Anterior cingulate cortex (tissue), 58 donors: ENCODE measurements at regions not wholly inside any gene's neighbourhood (a gene's known extent, or its start where the extent isn't known, plus 50 kb on each side); places are given as distances from the start of the nearest gene placed in this dataset.

Source experiments
- DNase-seq, 58 donors: peaks; one replicate each; lab custom pipeline; 2025; lab: John Stamatoyannopoulos, UW

DNA sequence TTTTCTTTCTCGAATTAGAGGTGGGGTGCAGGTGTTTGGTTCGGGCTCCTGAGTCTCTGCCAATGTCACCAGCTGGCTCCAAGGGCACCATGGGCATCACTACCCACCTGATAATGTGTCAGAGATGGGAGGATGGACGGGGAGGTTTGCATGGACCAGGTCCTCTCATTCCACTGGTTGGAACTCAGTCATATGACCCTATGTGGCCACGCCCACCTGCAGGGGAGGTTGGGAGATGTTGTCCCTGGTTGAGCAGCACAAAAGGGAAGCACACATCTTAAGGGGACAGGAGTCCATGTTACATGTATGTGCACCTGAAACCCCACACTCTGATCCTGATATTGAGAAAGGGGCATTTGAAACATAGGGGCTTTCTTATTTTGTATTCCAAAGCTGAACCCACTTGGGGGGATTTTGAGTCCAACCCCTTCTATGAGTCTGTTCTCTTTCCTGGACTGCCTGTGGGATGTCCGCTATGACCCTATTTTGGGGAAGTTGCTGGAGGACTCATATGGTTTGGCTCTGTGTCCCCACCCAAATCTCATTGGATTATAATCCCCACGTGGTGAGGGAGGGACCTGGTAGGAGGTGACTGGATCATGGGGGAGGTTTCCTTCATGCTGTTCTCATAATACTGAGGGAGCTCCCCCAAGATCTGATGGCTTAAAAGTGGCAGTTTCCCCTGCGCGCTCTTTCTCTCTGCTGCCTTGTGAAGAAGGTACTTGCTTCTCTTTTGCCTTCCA is 66.9 kb upstream of the BAIAP2L1 start:
- DNase-seq = no peak

DNA sequence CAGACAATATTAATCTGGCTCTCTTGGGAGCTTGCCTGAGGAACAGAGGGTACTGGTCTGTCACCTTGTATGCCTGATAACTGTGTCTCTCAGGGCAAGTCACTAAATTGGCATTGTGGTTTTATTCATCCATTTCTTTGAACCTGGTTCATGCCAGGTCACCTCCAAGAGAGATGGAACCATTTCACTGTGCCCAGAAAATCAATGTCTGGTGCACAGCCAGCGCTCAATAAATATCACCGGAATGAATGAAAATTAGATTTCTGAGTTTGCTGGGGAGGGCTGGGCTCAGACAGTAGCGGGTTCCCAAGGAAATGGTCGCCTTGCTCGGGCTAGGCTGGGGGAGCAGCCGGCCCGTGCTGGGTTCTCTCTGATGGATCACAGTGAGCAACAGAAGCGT is 64.1 kb upstream of the BAIAP2L1 start:
- DNase-seq = no peak

DNA sequence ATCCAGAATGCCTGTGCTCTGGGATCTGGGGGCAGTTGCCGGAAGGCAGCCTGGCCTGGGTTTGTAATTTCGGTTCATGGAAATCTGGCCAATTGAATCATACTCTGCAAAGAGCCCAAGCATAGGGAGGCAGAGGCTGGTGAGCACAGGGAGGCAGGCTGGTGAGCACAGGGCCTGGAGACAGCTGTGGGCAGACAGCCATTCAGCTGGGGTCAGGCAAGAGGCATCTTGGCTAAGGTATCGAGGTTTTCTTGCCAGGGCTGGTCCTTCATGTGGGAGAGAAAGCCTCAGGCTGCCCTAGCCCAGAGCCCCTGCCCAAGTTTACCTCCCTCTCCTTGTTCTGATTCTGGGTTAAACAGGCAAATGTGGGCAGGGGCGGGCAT is 63.7 kb upstream of the BAIAP2L1 start:
- DNase-seq = peak in 31 of 58 donors; percentile 2 to 49 (median 10)

DNA sequence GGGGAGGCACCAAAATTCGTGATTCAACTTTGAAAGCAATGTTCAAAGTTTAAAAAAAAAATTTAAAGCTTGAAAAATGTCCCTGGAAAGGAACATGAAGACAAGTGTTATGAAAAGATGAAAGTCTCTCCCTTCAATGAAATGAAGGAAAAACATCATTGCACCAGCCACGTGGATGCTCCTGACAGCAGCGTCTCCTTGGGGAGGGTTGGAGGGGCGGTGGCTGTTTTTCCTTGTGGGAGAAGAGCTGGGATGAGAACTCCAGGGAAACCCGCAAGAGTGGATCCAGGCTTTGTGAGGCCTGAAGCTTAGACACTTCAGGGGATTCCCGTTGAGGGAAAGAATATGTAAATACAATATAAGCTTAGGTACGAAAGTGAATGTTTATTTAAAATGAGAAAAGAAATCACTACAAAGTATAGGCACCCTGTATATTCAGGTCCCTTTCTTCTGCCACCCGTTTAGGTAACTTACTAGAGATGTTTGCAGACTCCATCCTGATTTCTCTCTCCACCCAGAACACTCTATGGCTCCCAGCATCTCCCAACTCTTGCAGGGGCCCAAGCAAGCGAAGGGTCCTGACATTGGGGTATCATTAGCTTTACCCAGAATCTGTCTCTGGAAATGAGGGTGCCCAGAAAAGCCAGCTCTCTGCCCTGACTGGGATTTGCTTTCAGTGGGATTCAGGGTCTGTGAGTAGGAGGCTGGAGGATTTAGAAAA is 63.1 kb upstream of the BAIAP2L1 start:
- DNase-seq = peak in 17 of 58 donors; percentile 1 to 44 (median 15)

DNA sequence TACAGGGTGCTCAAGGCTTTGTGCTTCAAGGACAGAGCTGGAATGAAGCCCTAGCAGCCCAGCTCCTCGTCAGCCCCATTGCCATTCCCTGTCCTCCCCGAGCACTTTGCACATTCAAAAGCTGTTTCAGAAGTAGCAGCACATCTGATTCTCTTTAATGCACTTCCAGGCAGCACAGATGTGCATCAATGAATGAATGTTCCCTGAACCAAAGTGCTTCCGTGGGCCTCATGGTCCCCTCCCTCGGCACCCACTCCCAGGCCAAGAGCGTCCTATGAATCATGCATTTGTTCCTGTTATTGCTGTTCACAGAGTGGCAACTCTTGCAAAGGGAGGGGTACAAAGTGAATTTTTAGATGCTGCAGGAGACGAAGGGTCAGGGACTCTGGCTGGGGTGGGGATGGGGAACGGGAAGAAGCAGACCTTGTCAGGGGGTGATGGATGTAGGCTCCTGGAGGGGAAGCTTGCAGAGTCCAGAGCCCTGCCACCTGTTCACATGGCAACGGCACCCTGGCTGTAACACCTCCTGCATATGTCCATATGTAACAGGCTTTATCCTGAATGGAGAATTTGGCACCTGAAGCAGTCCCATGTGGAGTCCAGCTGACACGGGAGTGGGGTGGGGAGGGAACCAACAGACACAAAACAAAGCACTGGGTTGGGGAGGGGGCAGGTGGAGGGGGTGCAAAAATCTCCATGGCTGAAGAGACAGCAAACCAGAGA is 62.2 kb upstream of the BAIAP2L1 start:
- DNase-seq = peak in 17 of 58 donors; percentile 1 to 28 (median 13)

DNA sequence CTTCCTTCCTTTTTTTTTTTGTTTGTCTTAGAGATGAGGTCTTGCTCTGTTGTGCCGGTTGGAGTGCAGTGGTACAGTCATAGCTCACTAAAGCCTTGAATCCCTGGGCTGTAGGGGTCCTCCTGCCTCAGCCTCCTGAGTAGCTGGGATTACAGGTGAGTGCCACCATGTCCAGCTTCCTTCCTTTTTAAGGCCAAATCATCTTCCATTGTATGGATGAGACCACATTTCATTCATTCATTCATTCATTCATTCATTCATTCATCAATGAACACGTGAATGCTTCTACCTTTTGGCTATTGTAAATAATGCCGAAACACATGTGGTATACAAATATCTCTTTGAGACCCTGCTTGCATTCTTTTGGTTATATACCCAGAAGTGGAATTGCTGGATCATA is 60.0 kb upstream of the BAIAP2L1 start:
- DNase-seq = no peak

DNA sequence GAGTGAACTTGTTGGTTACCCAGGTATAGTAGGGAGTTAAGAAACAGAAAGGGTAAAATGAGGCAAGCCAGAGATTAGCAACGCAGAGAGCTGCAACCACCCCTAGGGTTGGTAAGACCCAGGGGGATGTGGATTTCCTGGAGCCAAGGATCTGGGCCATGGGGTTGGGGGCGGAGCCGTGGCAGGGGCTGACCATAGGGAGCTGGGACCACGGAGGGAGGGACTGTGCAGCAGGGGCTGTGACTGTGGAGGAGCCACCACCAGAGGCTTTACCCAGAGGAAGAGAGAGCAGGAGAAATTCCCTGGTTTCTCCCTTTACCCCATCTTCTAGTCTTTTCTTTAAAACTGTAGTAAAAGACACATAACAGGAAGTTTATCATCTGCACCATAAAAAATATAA is 58.6 kb upstream of the BAIAP2L1 start:
- DNase-seq = no peak

DNA sequence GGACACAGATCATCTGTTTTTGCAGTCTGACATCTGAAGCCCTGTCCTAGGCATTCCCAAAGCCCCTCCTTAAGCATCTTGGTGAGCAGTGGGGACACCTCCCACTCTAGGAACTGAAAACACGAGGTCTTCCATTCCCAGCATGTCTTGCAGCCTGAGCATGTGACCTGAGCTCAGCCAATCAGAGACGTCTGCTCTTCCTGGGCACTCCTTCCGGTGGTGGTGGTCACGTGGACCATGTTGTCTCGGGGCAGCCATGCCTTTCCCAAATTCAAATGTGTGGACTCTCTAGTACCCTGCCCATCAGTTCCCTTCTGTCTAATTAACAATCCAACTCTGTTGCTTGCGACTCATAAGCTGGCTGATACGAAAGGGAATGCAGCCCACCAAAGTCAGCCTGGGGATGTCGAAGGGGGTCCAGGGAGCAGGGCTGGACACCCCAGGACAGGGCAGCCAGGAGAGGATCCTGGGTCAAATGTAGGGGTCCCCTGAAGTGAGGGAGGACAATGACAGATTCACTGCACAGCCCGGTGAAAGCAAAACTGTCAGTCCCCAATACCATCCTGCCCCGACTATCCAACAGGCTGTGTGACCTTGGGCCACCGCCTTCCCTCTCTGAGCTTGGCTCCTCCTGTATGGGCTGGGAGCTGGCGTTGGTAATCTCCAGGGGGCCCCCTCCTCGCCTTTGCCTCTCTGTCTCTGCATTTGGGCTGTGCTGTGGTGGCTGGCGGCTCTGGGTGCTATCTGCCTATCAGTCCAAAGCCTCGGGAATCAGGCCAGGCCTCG is 57.4 kb upstream of the BAIAP2L1 start:
- no peak for DNase-seq

DNA sequence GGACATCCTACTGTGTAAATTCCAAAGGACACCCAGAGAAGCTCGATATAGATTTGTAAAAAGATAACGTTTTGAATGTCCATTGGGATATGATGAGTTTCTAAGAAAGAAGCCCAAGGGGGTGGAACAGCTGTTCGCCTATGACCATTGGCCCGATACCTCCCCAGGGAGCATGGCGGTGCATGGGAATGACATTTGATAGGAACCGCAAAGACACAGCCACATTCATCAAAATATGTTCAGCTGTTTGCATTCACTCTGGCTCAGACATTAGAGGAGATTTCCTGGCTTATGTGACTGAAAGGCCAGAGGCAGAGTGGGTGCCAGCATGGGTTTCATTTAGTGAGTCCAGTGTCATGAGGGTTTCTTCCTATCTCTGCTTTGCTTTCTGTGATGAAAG is 56.0 kb upstream of the BAIAP2L1 start:
- no peak for DNase-seq

DNA sequence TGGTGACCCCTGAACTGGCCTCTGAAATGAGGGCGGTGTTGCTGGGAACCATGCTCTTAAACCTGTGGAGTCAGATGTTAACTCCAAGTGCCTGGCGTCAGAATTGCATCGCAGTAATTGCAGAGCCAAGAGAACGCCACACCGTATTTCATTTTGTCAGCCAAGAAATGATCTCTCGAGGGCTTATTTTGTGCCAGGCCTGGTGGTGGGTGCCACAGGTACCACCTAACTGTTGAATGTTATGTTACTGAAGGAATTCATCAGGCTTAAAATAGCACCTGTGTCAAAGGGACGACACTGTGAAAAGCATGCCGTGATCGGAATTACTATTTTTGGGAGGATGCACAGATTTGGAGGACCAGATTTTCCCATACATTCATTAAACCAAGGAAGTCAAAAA is 51.9 kb upstream of the BAIAP2L1 start:
- DNase-seq = no peak
